Activated CD8-positive, alpha-beta T cell treated with anti-CD3 and anti-CD28 coated beads for 36 hours (primary cell): ENCODE measurements at regions not wholly inside any gene's neighbourhood (a gene's known extent, or its start where the extent isn't known, plus 50 kb on each side); places are given as distances from the start of the nearest gene placed in this dataset.

Experiments used
- ATAC-seq: fragments of 200-7000 bp; cut with Tn5 transposase; one replicate; pipeline ENCODE4 v1.10.0; 2021; ENCODE audit warnings: mild to moderate bottlenecking, moderate library complexity
- CTCF ChIA-PET: fragments of 350-600 bp; sonication (Branson Sonifier 250); formaldehyde crosslinking; loops from one replicate; lab custom pipeline; 2021; ENCODE audit warnings: antibody characterized with exemption; lab: Charles Lee
- POLR2A ChIA-PET: fragments of 350-600 bp; sonication (Branson Sonifier 250); formaldehyde crosslinking; loops from one replicate; lab custom pipeline; 2021; ENCODE audit warnings: antibody characterized with exemption; lab: Charles Lee
- DNase-seq: peaks from one replicate; pipeline ENCODE4 v3.0.0-alpha.2; 2020
- H3K27ac Mint-ChIP-seq: one replicate; pipeline ENCODE4 v1.8.0; 2021; ENCODE audit warnings: mild to moderate bottlenecking, mixed read lengths
- H3K27me3 Mint-ChIP-seq: one replicate; pipeline ENCODE4 v1.8.0; 2021; ENCODE audit warnings: mixed read lengths
- H3K36me3 Mint-ChIP-seq: one replicate; pipeline ENCODE4 v1.8.0; 2021; ENCODE audit warnings: low read depth, mixed read lengths
- H3K4me1 Mint-ChIP-seq: one replicate; pipeline ENCODE4 v1.8.0; 2021; ENCODE audit warnings: low read depth, mixed read lengths
- H3K4me3 Mint-ChIP-seq: one replicate; pipeline ENCODE4 v1.8.0; 2021; ENCODE audit warnings: mild to moderate bottlenecking, moderate library complexity, mixed read lengths
- H3K9me3 Mint-ChIP-seq: one replicate; pipeline ENCODE4 v1.8.0; 2021; ENCODE audit warnings: mixed read lengths
- intact Hi-C: fragments of 100-400 bp; cut with micrococcal nuclease; formaldehyde crosslinking; loops from one replicate; pipeline ENCODE4 v1.10.0; 2022
- TF ChIP-seq, protein P1 (sequence below): fragments of 200-600 bp; IDR thresholded peaks from one replicate; pipeline ENCODE4 v1.8.0; 2022; ENCODE audit warnings: antibody characterized with exemption, mild to moderate bottlenecking

GRCh38 chr18:77635858-77636257, 386.2 kb downstream of the GALR1 start:
- no peak overlapping the region for H3K27ac Mint-ChIP-seq
- H3K27me3 Mint-ChIP-seq: peaks cover 19% of the 10 kb centered on the region
- intact Hi-C loops: no loop called here

GRCh38 chr18:77645170-77645872, 395.7 kb downstream of the GALR1 start:
- Mint-ChIP-seq H3K9me3 (no peaks in the 10 kb centered on the region), H3K4me1 (no peaks in the 10 kb centered on the region), H3K36me3 (no peaks in the 10 kb centered on the region), H3K27ac (no peak overlapping the region), H3K4me3 (no peak overlapping the region), H3K27me3 (no peaks in the 10 kb centered on the region)
- intact Hi-C loops: no loop called here
- ChIA-PET POLR2A (no interaction called here), CTCF (no interaction called here)
- no peak for DNase-seq
- ATAC-seq: no peak
- TF ChIP-seq, protein P1, sequence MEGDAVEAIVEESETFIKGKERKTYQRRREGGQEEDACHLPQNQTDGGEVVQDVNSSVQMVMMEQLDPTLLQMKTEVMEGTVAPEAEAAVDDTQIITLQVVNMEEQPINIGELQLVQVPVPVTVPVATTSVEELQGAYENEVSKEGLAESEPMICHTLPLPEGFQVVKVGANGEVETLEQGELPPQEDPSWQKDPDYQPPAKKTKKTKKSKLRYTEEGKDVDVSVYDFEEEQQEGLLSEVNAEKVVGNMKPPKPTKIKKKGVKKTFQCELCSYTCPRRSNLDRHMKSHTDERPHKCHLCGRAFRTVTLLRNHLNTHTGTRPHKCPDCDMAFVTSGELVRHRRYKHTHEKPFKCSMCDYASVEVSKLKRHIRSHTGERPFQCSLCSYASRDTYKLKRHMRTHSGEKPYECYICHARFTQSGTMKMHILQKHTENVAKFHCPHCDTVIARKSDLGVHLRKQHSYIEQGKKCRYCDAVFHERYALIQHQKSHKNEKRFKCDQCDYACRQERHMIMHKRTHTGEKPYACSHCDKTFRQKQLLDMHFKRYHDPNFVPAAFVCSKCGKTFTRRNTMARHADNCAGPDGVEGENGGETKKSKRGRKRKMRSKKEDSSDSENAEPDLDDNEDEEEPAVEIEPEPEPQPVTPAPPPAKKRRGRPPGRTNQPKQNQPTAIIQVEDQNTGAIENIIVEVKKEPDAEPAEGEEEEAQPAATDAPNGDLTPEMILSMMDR: no peak

More at GRCh38 chr18:77635858-77636257, 386.2 kb downstream of the GALR1 start:
- CTCF ChIA-PET: no interaction called here
- TF ChIP-seq, protein P1: no peak
- Mint-ChIP-seq H3K9me3 (no peaks in the 10 kb centered on the region), H3K4me1 (no peaks in the 10 kb centered on the region), H3K36me3 (no peaks in the 10 kb centered on the region), H3K4me3 (no peak overlapping the region)
- no peak for ATAC-seq
- no peak for DNase-seq
- POLR2A ChIA-PET: no interaction called here

DNA sequence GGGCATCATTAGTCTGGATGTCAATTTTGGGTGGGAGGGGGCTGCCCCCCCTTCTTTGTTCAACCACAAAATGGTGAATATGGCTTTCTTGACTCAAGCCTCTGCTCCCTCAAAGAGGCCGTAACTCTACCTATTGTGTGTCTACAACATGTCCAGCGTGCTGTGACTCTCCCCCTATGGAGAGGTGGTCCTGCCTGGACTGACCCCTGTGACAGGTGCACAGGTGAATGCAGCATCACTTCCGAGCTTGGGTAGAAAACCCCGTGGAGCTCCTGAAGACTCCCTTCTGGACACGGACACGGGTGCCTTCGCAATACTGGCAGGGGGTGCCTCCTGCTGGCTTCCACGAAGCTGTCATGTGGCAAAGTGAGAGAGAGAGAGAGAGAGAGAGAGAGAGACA, 397.8 kb downstream of the GALR1 start:
- H3K27me3 Mint-ChIP-seq: peaks cover 11% of the 10 kb centered on the region
- DNase-seq (no peak), ATAC-seq (no peak)
- no peak overlapping the region for H3K27ac Mint-ChIP-seq
- no peaks in the 10 kb centered on the region for H3K9me3 Mint-ChIP-seq
- TF ChIP-seq, protein P1: no peak
- CTCF ChIA-PET: interaction anchor here (1.5 kb wide), 1 partner anchor 648 kb away, joined by 3 read pairs; no protein-coding TSS in a partner anchor
- no peaks in the 10 kb centered on the region for H3K36me3 Mint-ChIP-seq
- H3K4me1 Mint-ChIP-seq: peaks cover 2% of the 10 kb centered on the region
- POLR2A ChIA-PET: no interaction called here
- H3K4me3 Mint-ChIP-seq: no peak overlapping the region
- intact Hi-C loops: no loop called here

GRCh38 chr18:77648411-77648810, 398.8 kb downstream of the GALR1 start:
- POLR2A ChIA-PET: no interaction called here
- peaks cover 11% of the 10 kb centered on the region for H3K27me3 Mint-ChIP-seq
- intact Hi-C loops: no loop called here
- CTCF ChIA-PET: interaction anchor here (1.5 kb wide), 1 partner anchor 649 kb away, joined by 3 read pairs; no protein-coding TSS in a partner anchor
- no peak overlapping the region for H3K4me3 Mint-ChIP-seq
- TF ChIP-seq, protein P1: no peak
- no peaks in the 10 kb centered on the region for H3K36me3 Mint-ChIP-seq
- ATAC-seq (no peak), DNase-seq (no peak)
- no peak overlapping the region for H3K27ac Mint-ChIP-seq
- no peaks in the 10 kb centered on the region for H3K9me3 Mint-ChIP-seq
- H3K4me1 Mint-ChIP-seq: peaks cover 2% of the 10 kb centered on the region

DNA sequence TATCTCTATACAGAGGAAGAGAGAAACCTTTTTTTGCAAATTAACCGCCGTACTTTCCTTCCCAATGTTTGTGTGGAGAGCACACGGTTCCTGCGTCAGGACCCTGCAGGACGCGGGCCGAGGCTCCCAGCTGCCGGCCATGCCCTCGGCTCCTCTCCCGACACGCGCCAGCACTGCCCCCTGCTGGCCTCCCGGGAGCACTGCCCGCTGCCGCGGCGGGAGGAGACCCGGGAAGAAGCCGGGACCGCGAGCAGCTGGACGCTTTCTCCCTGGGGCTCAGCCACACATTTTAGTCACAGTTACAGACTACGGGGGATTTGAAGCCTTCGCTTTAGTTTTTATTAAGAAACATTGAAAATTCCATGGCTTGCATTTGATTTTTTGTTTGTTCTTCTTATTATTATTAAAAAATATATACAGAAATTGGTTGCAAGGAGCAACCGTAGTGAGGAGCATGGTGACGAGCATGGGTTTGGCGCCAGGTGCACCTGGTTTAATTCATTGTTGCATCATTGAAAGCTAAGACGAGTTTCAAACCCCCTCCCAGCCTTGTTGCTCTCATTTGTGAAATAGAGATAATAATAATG, 401.2 kb downstream of the GALR1 start:
- CTCF ChIA-PET: interaction anchor here (0.7 to 1.4 kb wide), 8 partner anchors 10 to 848 kb away, joined by 3 to 5 read pairs (median 3); no protein-coding TSS in a partner anchor
- H3K36me3 Mint-ChIP-seq: no peaks in the 10 kb centered on the region
- intact Hi-C loops: loop anchor here (10.0 kb wide), 1 partner anchor 656 kb away; no protein-coding TSS in a partner anchor
- H3K27me3 Mint-ChIP-seq: peaks cover 14% of the 10 kb centered on the region
- no peak overlapping the region for H3K27ac Mint-ChIP-seq
- peaks cover 2% of the 10 kb centered on the region for H3K4me1 Mint-ChIP-seq
- no peaks in the 10 kb centered on the region for H3K9me3 Mint-ChIP-seq
- ATAC-seq: peak; percentile 82
- TF ChIP-seq, protein P1: peak; percentile 88
- POLR2A ChIA-PET: no interaction called here
- DNase-seq: peak; percentile 60
- H3K4me3 Mint-ChIP-seq: no peak overlapping the region
